HEK293 (cell line): ENCODE measurements at regions not wholly inside any gene's neighbourhood (a gene's known extent, or its start where the extent isn't known, plus 50 kb on each side); places are given as distances from the start of the nearest gene placed in this dataset.

Source experiments
- YY1 ChIP-seq: fragments of 450-650 bp; formaldehyde crosslinking; IDR thresholded peaks from 2 replicates; pipeline ENCODE4 v1.5.1; 2018; ENCODE audit warnings: missing biosample characterization, missing genetic modification characterization
- ZBTB10 ChIP-seq: fragments of 450-650 bp; formaldehyde crosslinking; IDR thresholded peaks from 2 replicates; pipeline ENCODE4 v1.5.1; 2016; ENCODE audit warnings: missing biosample characterization, missing genetic modification characterization
- ZBTB7A ChIP-seq: fragments of 450-650 bp; formaldehyde crosslinking; IDR thresholded peaks from 2 replicates; pipeline ENCODE4 v1.5.1; 2016; ENCODE audit warnings: low read depth, missing biosample characterization, missing genetic modification characterization
- ZNF157 ChIP-seq: fragments of 450-650 bp; formaldehyde crosslinking; IDR thresholded peaks from 2 replicates; pipeline ENCODE4 v1.5.1; 2016; ENCODE audit warnings: missing biosample characterization, missing genetic modification characterization
- ZNF23 ChIP-seq: fragments of 450-650 bp; formaldehyde crosslinking; IDR thresholded peaks from 2 replicates; pipeline ENCODE4 v1.5.1; 2016; ENCODE audit warnings: missing biosample characterization, missing genetic modification characterization, borderline replicate concordance
- ZNF335 ChIP-seq: fragments of 450-650 bp; formaldehyde crosslinking; conservative IDR thresholded peaks from 2 replicates; pipeline ENCODE4 v1.5.1; 2016; ENCODE audit warnings: missing biosample characterization, missing genetic modification characterization
- ZNF350 ChIP-seq: fragments of 450-650 bp; formaldehyde crosslinking; IDR thresholded peaks from 2 replicates; pipeline ENCODE4 v1.5.0; 2017; ENCODE audit warnings: missing biosample characterization, mild to moderate bottlenecking, missing genetic modification characterization
- ZNF366 ChIP-seq: fragments of 450-650 bp; formaldehyde crosslinking; conservative IDR thresholded peaks from 2 replicates; pipeline ENCODE4 v1.5.1; 2016; ENCODE audit warnings: missing biosample characterization, missing genetic modification characterization
- ZNF37A ChIP-seq: fragments of 450-650 bp; IDR thresholded peaks from 2 replicates; pipeline ENCODE4 v1.5.1; 2018; ENCODE audit warnings: missing biosample characterization, missing genetic modification characterization
- ZNF510 ChIP-seq: fragments of 450-650 bp; formaldehyde crosslinking; IDR thresholded peaks from 2 replicates; pipeline ENCODE4 v1.5.1; 2018; ENCODE audit warnings: mild to moderate bottlenecking, missing genetic modification characterization, missing biosample characterization; ENCODE audit not compliant: insufficient replicate concordance
- ZNF785 ChIP-seq: fragments of 450-650 bp; formaldehyde crosslinking; IDR thresholded peaks from 2 replicates; pipeline ENCODE4 v1.5.1; 2016; ENCODE audit warnings: missing biosample characterization, missing genetic modification characterization
- TF ChIP-seq, protein P1 (sequence below): fragments of 450-650 bp; formaldehyde crosslinking; IDR thresholded peaks from 2 replicates; pipeline ENCODE4 v1.5.1; 2016; ENCODE audit warnings: missing biosample characterization, missing genetic modification characterization

DNA sequence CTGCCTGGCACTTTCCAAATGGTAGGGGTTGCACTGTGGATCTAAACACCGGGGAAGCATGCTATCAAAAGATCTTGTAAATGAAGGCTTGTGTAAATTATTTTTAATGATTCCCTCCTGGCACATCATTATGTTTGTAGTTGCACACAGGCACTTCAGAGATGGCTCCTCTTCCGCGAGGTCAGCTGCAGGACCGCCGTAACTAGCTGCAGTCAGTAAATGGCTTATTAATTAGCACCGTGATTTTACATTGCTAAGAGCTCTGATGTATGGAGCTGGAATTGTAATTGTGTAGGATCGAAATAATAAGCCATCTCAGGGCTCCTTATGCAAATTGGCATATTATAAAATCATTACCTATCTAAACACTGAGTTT is 397.6 kb upstream of the IRX1 start:
- TF ChIP-seq ZNF335 (no peak), ZNF350 (tag by site-specific recombination) (no peak), ZNF366 (tag by site-specific recombination) (no peak), ZNF157 (tag by site-specific recombination) (no peak), ZBTB10 (no peak), ZBTB7A (tag by site-specific recombination) (no peak), ZNF510 (tag by site-specific recombination) (no peak), ZNF785 (tag by site-specific recombination) (no peak), ZNF37A (no peak), YY1 (no peak), ZNF23 (tag by site-specific recombination) (no peak)
- TF ChIP-seq, protein P1, sequence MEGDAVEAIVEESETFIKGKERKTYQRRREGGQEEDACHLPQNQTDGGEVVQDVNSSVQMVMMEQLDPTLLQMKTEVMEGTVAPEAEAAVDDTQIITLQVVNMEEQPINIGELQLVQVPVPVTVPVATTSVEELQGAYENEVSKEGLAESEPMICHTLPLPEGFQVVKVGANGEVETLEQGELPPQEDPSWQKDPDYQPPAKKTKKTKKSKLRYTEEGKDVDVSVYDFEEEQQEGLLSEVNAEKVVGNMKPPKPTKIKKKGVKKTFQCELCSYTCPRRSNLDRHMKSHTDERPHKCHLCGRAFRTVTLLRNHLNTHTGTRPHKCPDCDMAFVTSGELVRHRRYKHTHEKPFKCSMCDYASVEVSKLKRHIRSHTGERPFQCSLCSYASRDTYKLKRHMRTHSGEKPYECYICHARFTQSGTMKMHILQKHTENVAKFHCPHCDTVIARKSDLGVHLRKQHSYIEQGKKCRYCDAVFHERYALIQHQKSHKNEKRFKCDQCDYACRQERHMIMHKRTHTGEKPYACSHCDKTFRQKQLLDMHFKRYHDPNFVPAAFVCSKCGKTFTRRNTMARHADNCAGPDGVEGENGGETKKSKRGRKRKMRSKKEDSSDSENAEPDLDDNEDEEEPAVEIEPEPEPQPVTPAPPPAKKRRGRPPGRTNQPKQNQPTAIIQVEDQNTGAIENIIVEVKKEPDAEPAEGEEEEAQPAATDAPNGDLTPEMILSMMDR (tag by site-specific recombination), result no peak
